ENCODE measurements at regions not wholly inside any gene's neighbourhood (a gene's known extent, or its start where the extent isn't known, plus 50 kb on each side); places are given as distances from the start of the nearest gene placed in this dataset.

DNA sequence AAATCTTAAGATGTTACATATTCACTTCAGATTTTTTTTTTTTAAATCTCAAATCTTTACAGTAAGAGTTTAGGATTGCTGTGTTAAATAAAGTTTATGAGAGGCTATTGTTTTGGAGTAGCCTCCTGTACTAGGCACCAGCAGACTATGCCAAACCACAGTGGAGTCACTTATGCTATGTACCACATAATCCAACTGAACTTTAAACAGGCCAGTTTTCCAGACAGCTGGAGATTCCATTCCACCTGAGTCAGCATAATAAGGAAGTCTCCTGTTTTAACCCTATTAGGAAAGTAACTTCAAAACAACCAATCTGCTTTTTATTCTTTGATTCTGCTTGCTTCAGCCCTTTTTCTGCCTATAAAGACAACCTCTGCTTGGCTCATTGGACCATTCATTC lies 205.2 kb downstream of the CSNK1G3 start:
- Histone ChIP-seq H4K20me1 (replicated peaks; ENCODE audit: control insufficient read depth, extremely low read depth, insufficient read depth, low read length) (no peaks in the 10 kb centered on the region), H3K27ac (ENCODE audit: insufficient read depth, low read depth, low read length) (no peak overlapping the region), H3K79me2 (ENCODE audit: control insufficient read depth, insufficient read depth, low read length) (no peaks in the 10 kb centered on the region), H3K4me2 (ENCODE audit: insufficient read depth, low read length) (no peak overlapping the region), H3K4me3 (replicated peaks in 1 of 3; ENCODE audit: insufficient read depth in 1 of 3, low read depth in 1 of 3, low read length in 3 of 3) (no peak overlapping the region), H2AFZ (ENCODE audit: low read depth, low read length) (no peak overlapping the region), H3K9ac (replicated peaks; ENCODE audit: extremely low read depth, insufficient read depth, low read length) (no peak overlapping the region), H3K27me3 (ENCODE audit: control insufficient read depth in 2 of 2, insufficient read depth in 2 of 2, low read length in 2 of 2) (no peaks in the 10 kb centered on the region), H3K9me1 (replicated peaks; ENCODE audit: control insufficient read depth, extremely low read depth, insufficient read depth, low read length) (no peaks in the 10 kb centered on the region), H3K36me3 (ENCODE audit: control insufficient read depth in 2 of 2, extremely low read depth in 1 of 2, insufficient read depth in 2 of 2, low read length in 2 of 2) (no peaks in the 10 kb centered on the region), H3K9me3 (replicated peaks; ENCODE audit: control insufficient read depth, insufficient read depth, low read length) (no peaks in the 10 kb centered on the region), H3K4me1 (ENCODE audit: control insufficient read depth, extremely low read depth, insufficient read depth, low read length) (peaks cover 17% of the 10 kb centered on the region)
- ChIA-PET POLR2A (no interaction called here), CTCF (no interaction called here)
- DNase-seq (ENCODE audit: low read depth, low spot score) (peak; percentile 53), FAIRE-seq (no peak)
- TF ChIP-seq POLR2A (IDR thresholded peaks at IDR 0.05; ENCODE audit: low read depth, low read length) (no peak), POLR2AphosphoS5 (IDR thresholded peaks at IDR 0.05; ENCODE audit: insufficient read depth, low read depth, low read length) (no peak), EZH2 (IDR thresholded peaks at IDR 0.05; ENCODE audit: borderline replicate concordance, low read depth, low read length, severe bottlenecking) (no peak), MYC (IDR thresholded peaks at IDR 0.05; ENCODE audit: low read depth, low read length) (no peak), GATA2 (IDR thresholded peaks at IDR 0.05; ENCODE audit: insufficient read depth, insufficient read length, low read depth, low read length) (no peak), FOS (IDR thresholded peaks at IDR 0.05; ENCODE audit: borderline replicate concordance, insufficient read depth, low read length) (no peak), JUN (IDR thresholded peaks at IDR 0.05; ENCODE audit: borderline replicate concordance, insufficient read depth, insufficient read length, low read depth) (no peak)
- TF ChIP-seq, protein P1, sequence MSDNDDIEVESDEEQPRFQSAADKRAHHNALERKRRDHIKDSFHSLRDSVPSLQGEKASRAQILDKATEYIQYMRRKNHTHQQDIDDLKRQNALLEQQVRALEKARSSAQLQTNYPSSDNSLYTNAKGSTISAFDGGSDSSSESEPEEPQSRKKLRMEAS (IDR thresholded peaks at IDR 0.05; ENCODE audit: insufficient read depth, insufficient read length), result no peak
- intact Hi-C loops (cut with micrococcal nuclease) (no loop called here), dilution Hi-C loops (cut with MboI; ENCODE audit: extremely low pct_ligation_motif_present, low sequenced_read_pairs) (no loop called here)
- BruUV-seq (replicated peaks), result no TSS peak

DNA sequence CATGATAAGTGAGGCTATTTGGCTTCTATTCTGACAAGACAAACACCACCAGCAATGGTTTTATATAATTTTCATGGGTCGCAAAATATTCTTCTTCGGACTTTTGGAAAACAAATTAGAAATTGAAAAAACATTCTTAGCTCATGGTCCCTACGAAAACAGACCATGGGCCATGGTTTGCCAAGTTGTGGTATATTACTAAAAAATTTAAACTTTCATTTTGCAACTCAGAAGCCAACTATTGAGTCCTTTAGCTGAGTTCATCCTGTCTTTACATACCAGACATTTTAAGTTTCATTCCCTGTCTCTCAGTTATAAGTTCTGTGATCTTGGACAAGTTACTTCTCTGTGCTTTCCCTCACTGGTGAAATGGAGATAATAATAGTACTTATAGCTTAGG lies 198.1 kb downstream of the CSNK1G3 start:
- ChIA-PET POLR2A (no interaction called here), CTCF (interaction anchor here (1.0 to 1.6 kb wide), 5 partner anchors 8 to 38 kb away, joined by 3 to 5 read pairs (median 3); no protein-coding TSS in a partner anchor)
- peak overlapping the region; percentile 64 for H3K27ac ChIP-seq (ENCODE audit: insufficient read depth, low read depth, low read length)
- H3K27me3 ChIP-seq (ENCODE audit: control insufficient read depth in 2 of 2, insufficient read depth in 2 of 2, low read length in 2 of 2), result no peaks in the 10 kb centered on the region
- no peak overlapping the region for H3K9ac ChIP-seq (replicated peaks; ENCODE audit: extremely low read depth, insufficient read depth, low read length)
- TF ChIP-seq, protein P1 (IDR thresholded peaks at IDR 0.05; ENCODE audit: insufficient read depth, insufficient read length), result no peak
- no peak for TF ChIP-seq FOS (IDR thresholded peaks at IDR 0.05; ENCODE audit: borderline replicate concordance, insufficient read depth, low read length)
- no peak for TF ChIP-seq GATA2 (IDR thresholded peaks at IDR 0.05; ENCODE audit: insufficient read depth, insufficient read length, low read depth, low read length)
- no peak for TF ChIP-seq MYC (IDR thresholded peaks at IDR 0.05; ENCODE audit: low read depth, low read length)
- TF ChIP-seq, protein P2, sequence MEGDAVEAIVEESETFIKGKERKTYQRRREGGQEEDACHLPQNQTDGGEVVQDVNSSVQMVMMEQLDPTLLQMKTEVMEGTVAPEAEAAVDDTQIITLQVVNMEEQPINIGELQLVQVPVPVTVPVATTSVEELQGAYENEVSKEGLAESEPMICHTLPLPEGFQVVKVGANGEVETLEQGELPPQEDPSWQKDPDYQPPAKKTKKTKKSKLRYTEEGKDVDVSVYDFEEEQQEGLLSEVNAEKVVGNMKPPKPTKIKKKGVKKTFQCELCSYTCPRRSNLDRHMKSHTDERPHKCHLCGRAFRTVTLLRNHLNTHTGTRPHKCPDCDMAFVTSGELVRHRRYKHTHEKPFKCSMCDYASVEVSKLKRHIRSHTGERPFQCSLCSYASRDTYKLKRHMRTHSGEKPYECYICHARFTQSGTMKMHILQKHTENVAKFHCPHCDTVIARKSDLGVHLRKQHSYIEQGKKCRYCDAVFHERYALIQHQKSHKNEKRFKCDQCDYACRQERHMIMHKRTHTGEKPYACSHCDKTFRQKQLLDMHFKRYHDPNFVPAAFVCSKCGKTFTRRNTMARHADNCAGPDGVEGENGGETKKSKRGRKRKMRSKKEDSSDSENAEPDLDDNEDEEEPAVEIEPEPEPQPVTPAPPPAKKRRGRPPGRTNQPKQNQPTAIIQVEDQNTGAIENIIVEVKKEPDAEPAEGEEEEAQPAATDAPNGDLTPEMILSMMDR (IDR thresholded peaks at IDR 0.05; ENCODE audit: extremely low read depth in 1 of 2, insufficient read depth in 1 of 2, low read depth in 1 of 2, low read length in 2 of 2), result no peak
- no peak for TF ChIP-seq POLR2A (IDR thresholded peaks at IDR 0.05; ENCODE audit: low read depth, low read length)
- TF ChIP-seq POLR2AphosphoS5 (IDR thresholded peaks at IDR 0.05; ENCODE audit: insufficient read depth, low read depth, low read length), result no peak
- no peak for TF ChIP-seq EZH2 (IDR thresholded peaks at IDR 0.05; ENCODE audit: borderline replicate concordance, low read depth, low read length, severe bottlenecking)
- no peak for TF ChIP-seq JUN (IDR thresholded peaks at IDR 0.05; ENCODE audit: borderline replicate concordance, insufficient read depth, insufficient read length, low read depth)
- intact Hi-C loops (cut with micrococcal nuclease) (no loop called here), dilution Hi-C loops (cut with MboI; ENCODE audit: extremely low pct_ligation_motif_present, low sequenced_read_pairs) (no loop called here)
- no peaks in the 10 kb centered on the region for H3K79me2 ChIP-seq (ENCODE audit: control insufficient read depth, insufficient read depth, low read length)
- no peak for DNase-seq (ENCODE audit: low read depth, low spot score)
- no peaks in the 10 kb centered on the region for H3K9me1 ChIP-seq (replicated peaks; ENCODE audit: control insufficient read depth, extremely low read depth, insufficient read depth, low read length)
- no peaks in the 10 kb centered on the region for H3K36me3 ChIP-seq (ENCODE audit: control insufficient read depth in 2 of 2, extremely low read depth in 1 of 2, insufficient read depth in 2 of 2, low read length in 2 of 2)
- no peaks in the 10 kb centered on the region for H4K20me1 ChIP-seq (replicated peaks; ENCODE audit: control insufficient read depth, extremely low read depth, insufficient read depth, low read length)
- peak overlapping the region in 1 of 3 experiments; percentile 8 for H3K4me3 ChIP-seq (replicated peaks in 1 of 3; ENCODE audit: insufficient read depth in 1 of 3, low read depth in 1 of 3, low read length in 3 of 3)
- H3K4me2 ChIP-seq (ENCODE audit: insufficient read depth, low read length), result peak overlapping the region; percentile 58
- peaks cover 23% of the 10 kb centered on the region for H3K4me1 ChIP-seq (ENCODE audit: control insufficient read depth, extremely low read depth, insufficient read depth, low read length)
- no TSS peak for BruUV-seq (replicated peaks)
- H2AFZ ChIP-seq (ENCODE audit: low read depth, low read length), result peak overlapping the region; percentile 65
- FAIRE-seq, result no peak
- H3K9me3 ChIP-seq (replicated peaks; ENCODE audit: control insufficient read depth, insufficient read depth, low read length), result no peaks in the 10 kb centered on the region

Data from endothelial cell of umbilical vein (primary cell).